ENCODE measurements at regions not wholly inside any gene's neighbourhood (a gene's known extent, or its start where the extent isn't known, plus 50 kb on each side); places are given as distances from the start of the nearest gene placed in this dataset.

DNA sequence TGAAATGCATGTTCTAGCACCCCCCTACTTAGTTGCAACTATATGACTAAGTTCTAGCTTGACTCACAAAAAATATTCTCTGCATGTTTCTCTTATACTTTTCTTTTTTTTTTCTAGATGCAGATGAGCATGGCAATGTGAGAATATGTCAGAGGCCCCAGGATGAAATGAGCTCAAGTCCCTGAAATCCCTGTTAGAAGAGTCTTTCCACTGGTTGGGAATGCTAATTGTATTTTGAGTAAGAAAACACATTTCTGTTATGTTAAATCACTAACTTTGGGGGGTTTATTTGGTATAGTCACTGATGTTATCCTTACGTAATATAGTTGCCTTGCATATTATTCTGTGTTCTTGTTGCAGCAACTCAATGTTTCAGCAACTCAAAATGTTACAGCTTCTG, 306.1 kb upstream of the CCDC179 start:
- intact Hi-C loops (cut with DNase I; ENCODE audit: low total_unique reads) = no loop called here
- no peak overlapping the region for H3K4me3 ChIP-seq (ENCODE audit: low read depth, poor library complexity, severe bottlenecking)
- 90 to 94% methylated on average over 1 of the region's 1 CpG for WGBS, 2 donors
- DNase-seq (ENCODE audit: low spot score in 2 of 2) = no peak
- TF ChIP-seq POLR2A (IDR thresholded peaks at IDR 0.05) = no peak
- TF ChIP-seq, protein P1, sequence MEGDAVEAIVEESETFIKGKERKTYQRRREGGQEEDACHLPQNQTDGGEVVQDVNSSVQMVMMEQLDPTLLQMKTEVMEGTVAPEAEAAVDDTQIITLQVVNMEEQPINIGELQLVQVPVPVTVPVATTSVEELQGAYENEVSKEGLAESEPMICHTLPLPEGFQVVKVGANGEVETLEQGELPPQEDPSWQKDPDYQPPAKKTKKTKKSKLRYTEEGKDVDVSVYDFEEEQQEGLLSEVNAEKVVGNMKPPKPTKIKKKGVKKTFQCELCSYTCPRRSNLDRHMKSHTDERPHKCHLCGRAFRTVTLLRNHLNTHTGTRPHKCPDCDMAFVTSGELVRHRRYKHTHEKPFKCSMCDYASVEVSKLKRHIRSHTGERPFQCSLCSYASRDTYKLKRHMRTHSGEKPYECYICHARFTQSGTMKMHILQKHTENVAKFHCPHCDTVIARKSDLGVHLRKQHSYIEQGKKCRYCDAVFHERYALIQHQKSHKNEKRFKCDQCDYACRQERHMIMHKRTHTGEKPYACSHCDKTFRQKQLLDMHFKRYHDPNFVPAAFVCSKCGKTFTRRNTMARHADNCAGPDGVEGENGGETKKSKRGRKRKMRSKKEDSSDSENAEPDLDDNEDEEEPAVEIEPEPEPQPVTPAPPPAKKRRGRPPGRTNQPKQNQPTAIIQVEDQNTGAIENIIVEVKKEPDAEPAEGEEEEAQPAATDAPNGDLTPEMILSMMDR (IDR thresholded peaks at IDR 0.05) = no peak

DNA sequence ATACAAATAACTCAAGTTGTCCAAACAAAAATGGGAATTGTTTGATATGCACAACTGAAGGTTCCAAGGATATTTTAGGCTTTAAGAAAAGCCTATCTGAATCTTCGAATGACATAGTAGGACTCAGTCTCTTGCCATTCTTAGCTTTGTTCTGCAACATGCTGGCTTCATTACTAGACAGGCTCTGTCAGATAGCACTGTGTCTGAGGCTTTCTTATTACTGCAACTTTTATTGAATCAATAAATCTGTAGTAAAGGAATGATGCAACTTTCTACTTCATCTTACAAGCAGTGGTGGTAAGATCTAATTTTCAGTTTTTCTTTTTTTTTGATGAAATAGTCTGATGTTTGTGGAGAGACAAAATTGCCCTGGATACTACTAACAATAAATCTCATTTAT, 319.3 kb upstream of the CCDC179 start:
- TF ChIP-seq, protein P1 (IDR thresholded peaks at IDR 0.05) = no peak
- no peak for TF ChIP-seq POLR2A (IDR thresholded peaks at IDR 0.05)
- no peak for DNase-seq (ENCODE audit: low spot score in 2 of 2)
- intact Hi-C loops (cut with DNase I; ENCODE audit: low total_unique reads) = no loop called here
- H3K4me3 ChIP-seq (ENCODE audit: low read depth, poor library complexity, severe bottlenecking) = no peak overlapping the region
- WGBS, 2 donors = 53 to 77% methylated on average over 1 of the region's 1 CpG

DNA sequence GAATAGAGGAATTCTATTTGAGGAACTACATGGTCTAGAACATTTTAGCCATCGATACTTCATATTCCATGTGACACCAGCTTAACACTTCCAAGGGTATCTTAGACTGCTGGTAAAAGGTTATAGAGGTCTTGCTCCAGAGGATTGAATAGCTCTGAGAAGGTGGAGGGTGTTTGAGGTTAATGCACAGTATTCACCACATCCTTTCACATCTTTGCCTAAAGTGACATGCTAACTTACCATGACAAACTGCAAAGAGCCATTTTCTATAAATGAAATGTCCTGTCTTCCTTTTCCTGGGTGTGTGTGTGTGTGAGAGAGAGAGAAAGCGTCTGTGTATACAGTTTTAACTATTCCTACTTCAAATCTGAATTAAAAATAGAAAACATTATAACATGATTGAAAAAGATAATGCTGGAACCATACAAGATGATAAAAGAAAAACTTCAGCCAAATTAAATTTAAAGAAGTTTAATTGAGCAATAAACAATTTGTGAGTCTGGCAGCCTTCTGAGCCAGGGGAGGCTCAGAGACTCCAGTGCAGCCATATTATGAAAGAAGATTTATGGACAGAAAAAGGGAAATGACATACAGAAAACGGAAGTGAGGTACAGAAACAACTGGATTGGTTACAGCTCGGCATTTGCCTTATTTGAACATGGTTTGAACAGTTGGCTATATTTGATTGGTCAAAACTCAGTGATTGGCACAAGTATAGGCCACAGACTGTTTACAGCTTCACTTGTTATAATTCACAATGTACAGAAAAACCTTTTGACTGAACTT, 320.9 kb upstream of the CCDC179 start:
- no peak overlapping the region for H3K4me3 ChIP-seq (ENCODE audit: low read depth, poor library complexity, severe bottlenecking)
- no peak for DNase-seq (ENCODE audit: low spot score in 2 of 2)
- WGBS, 2 donors = 77 to 79% methylated on average over 4 of the region's 4 CpGs
- intact Hi-C loops (cut with DNase I; ENCODE audit: low total_unique reads) = no loop called here
- TF ChIP-seq, protein P1 (IDR thresholded peaks at IDR 0.05) = no peak
- TF ChIP-seq POLR2A (IDR thresholded peaks at IDR 0.05) = no peak

DNA sequence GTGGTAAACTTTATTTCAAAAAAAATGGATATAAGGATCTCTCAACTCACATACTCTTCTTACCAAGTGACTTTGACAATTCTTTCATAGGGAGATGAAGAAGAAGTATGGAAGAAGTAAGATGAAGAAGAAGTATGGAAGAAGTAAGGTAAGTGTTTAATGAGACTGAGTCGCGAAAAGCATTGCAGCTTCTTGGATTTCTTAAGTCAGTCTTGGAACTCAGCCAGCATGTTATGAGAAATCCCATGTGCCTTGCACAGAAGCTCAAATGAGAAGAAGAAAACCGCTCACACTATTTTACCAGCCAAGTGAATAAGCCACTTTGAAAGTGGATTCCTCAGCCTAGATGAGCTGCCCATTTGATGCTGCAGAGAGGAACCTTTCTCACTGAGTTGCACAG, 332.0 kb upstream of the CCDC179 start:
- H3K4me3 ChIP-seq (ENCODE audit: low read depth, poor library complexity, severe bottlenecking) = no peak overlapping the region
- DNase-seq (ENCODE audit: low spot score in 2 of 2) = no peak
- WGBS, 2 donors = 73 to 74% methylated on average over 3 of the region's 3 CpGs
- TF ChIP-seq, protein P1 (IDR thresholded peaks at IDR 0.05) = no peak
- no peak for TF ChIP-seq POLR2A (IDR thresholded peaks at IDR 0.05)
- intact Hi-C loops (cut with DNase I; ENCODE audit: low total_unique reads) = no loop called here

DNA sequence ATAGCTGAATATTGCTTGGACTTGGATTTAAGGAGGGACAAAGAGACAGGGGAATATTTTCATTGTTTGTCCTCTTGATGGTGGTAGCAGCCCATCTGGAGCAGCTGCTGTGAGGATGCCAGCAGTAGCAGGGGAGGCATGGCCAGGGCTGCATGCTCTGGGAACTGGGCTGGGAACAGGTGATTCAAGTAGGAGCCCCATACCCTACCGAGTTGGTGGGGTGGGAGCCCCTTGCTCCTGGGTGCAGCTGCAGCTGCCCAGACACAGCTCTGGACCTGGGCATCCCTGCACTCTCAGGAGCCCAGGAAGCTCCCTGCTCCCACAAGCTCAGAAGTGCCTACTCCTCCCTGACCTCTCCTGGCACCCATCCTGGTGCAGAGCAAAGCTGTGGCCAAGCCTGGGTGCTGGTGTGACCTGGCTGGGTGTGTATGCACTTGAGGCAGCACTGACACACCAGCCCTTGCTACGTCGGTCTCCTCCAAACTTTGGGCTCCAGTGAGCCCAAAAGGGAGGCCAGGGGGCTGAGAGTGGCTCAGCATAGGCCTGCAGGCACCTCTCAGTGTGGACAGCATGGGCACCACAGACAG, 341.8 kb upstream of the CCDC179 start:
- 72 to 78% methylated on average over 2 to 3 of the region's 3 CpGs for WGBS, 2 donors
- no peak overlapping the region for H3K4me3 ChIP-seq (ENCODE audit: low read depth, poor library complexity, severe bottlenecking)
- no peak for DNase-seq (ENCODE audit: low spot score in 2 of 2)
- intact Hi-C loops (cut with DNase I; ENCODE audit: low total_unique reads) = no loop called here
- TF ChIP-seq, protein P1 (IDR thresholded peaks at IDR 0.05) = no peak
- no peak for TF ChIP-seq POLR2A (IDR thresholded peaks at IDR 0.05)
